Tibial artery (tissue), 4 donors: ENCODE measurements at regions not wholly inside any gene's neighbourhood (a gene's known extent, or its start where the extent isn't known, plus 50 kb on each side); places are given as distances from the start of the nearest gene placed in this dataset.
"Not testable (repeated sequence)": the region's sequence is repeated elsewhere in the genome, so short reads cannot be mapped to it uniquely, and the experiment has no call there.

Experiments
- DNase-seq, 2 donors: peaks; one replicate each; pipeline ENCODE4 v3.0.0-alpha.2; 2019
- H3K27ac ChIP-seq, 2 donors: fragments of 200-600 bp; sonication (generic) in 1 of 2; 1 replicate in 1 of 2; 2 replicates in 1 of 2; pipeline ENCODE4 v1.5.1; 2018 to 2019; ENCODE audit warnings: mild to moderate bottlenecking in 1 of 2
- H3K27me3 ChIP-seq, 2 donors: fragments of 200-600 bp; sonication (generic) in 1 of 2; one replicate each; pipeline versions ENCODE4 v1.5.1 to v1.6.0; 2016 to 2019
- H3K36me3 ChIP-seq, 3 donors: fragments of 200-600 bp; sonication (generic) in 2 of 3; one replicate each; pipeline ENCODE4 v1.5.1; 2016 to 2019; ENCODE audit warnings: mild to moderate bottlenecking in 2 of 3
- H3K4me1 ChIP-seq, 4 donors: fragments of 200-600 bp; sonication (generic) in 2 of 4; 1 replicate in 3 of 4; 2 replicates in 1 of 4; pipeline ENCODE4 v1.5.1; 2016 to 2019
- H3K4me3 ChIP-seq, 2 donors: fragments of 200-600 bp; sonication (generic) in 1 of 2; 1 replicate in 1 of 2; 2 replicates in 1 of 2; pipeline ENCODE4 v1.5.1; 2018 to 2019; ENCODE audit warnings: mild to moderate bottlenecking in 2 of 2
- H3K9me3 ChIP-seq, 3 donors: fragments of 200-600 bp; sonication (generic) in 1 of 3; one replicate each; pipeline ENCODE4 v1.5.1; 2016 to 2019
- CTCF ChIP-seq, 2 experiments: fragments of 200-600 bp in 1 of 2; fragments of 450-650 bp in 1 of 2; IDR thresholded peaks; one replicate each; pipeline ENCODE4 v1.5.1; 2017 to 2019; ENCODE audit warnings: antibody characterized with exemption in 2 of 2, mild to moderate bottlenecking in 1 of 2, moderate library complexity in 1 of 2
- intact Hi-C: fragments of 100-400 bp; cut with DNase I; formaldehyde crosslinking; loops from one replicate; pipeline ENCODE4 v1.15.0; 2023; ENCODE audit warnings: low total_unique reads

GRCh38 chr14:38930022-38930421, 173.0 kb downstream of the SEC23A start:
- intact Hi-C loops = no loop called here

GRCh38 chr14:38929416-38929815, 173.6 kb downstream of the SEC23A start:
- no peak for DNase-seq

More at GRCh38 chr14:38930022-38930421, 173.0 kb downstream of the SEC23A start:
- Histone ChIP-seq H3K27me3 (no peaks in the 10 kb centered on the region), H3K36me3 (no peaks in the 10 kb centered on the region), H3K4me3 (no peak overlapping the region), H3K27ac (no peak overlapping the region), H3K4me1 (no peaks in the 10 kb centered on the region), H3K9me3 (no peaks in the 10 kb centered on the region)
- DNase-seq = no peak
- no peak for TF ChIP-seq CTCF (IDR thresholded peaks at IDR 0.05)

GRCh38 chr14:38921893-38922292, 181.1 kb downstream of the SEC23A start:
- H3K36me3 ChIP-seq, H3K27ac ChIP-seq, DNase-seq, H3K9me3 ChIP-seq, H3K27me3 ChIP-seq, H3K4me1 ChIP-seq, intact Hi-C loops, H3K4me3 ChIP-seq: not testable (repeated sequence)

More at GRCh38 chr14:38929416-38929815, 173.6 kb downstream of the SEC23A start:
- H3K9me3 ChIP-seq = no peaks in the 10 kb centered on the region
- no peaks in the 10 kb centered on the region for H3K36me3 ChIP-seq
- no peak overlapping the region for H3K27ac ChIP-seq
- H3K27me3 ChIP-seq = no peaks in the 10 kb centered on the region
- H3K4me1 ChIP-seq = no peaks in the 10 kb centered on the region
- no peak overlapping the region for H3K4me3 ChIP-seq
- TF ChIP-seq CTCF (IDR thresholded peaks at IDR 0.05) = no peak
- intact Hi-C loops = no loop called here

- intact Hi-C loops = no loop called here
- H3K4me3 ChIP-seq = no peak overlapping the region
- H3K4me1 ChIP-seq = no peaks in the 10 kb centered on the region
- DNase-seq = no peak
- H3K27me3 ChIP-seq = no peaks in the 10 kb centered on the region
- H3K9me3 ChIP-seq = peaks cover 0 to 6% (median 5%) of the 10 kb centered on the region in 3 donors
- no peak for TF ChIP-seq CTCF (IDR thresholded peaks at IDR 0.05)
- no peak overlapping the region for H3K27ac ChIP-seq
- H3K36me3 ChIP-seq = no peaks in the 10 kb centered on the region
These were observed 187.9 kb downstream of the SEC23A start for GRCh38 chr14:38915125-38915524.

GRCh38 chr14:38910092-38910491, 192.9 kb downstream of the SEC23A start:
- no peak overlapping the region for H3K27ac ChIP-seq
- no peaks in the 10 kb centered on the region for H3K4me1 ChIP-seq
- no peaks in the 10 kb centered on the region for H3K36me3 ChIP-seq
- no peaks in the 10 kb centered on the region for H3K27me3 ChIP-seq
- intact Hi-C loops = no loop called here
- no peak for TF ChIP-seq CTCF (IDR thresholded peaks at IDR 0.05)
- no peak overlapping the region for H3K4me3 ChIP-seq
- H3K9me3 ChIP-seq = no peaks in the 10 kb centered on the region
- no peak for DNase-seq

GRCh38 chr14:38904959-38905358, 198.1 kb downstream of the SEC23A start:
- Histone ChIP-seq H3K9me3 (no peaks in the 10 kb centered on the region), H3K36me3 (no peaks in the 10 kb centered on the region), H3K4me3 (no peak overlapping the region), H3K27me3 (no peaks in the 10 kb centered on the region), H3K27ac (no peak overlapping the region), H3K4me1 (no peaks in the 10 kb centered on the region)
- TF ChIP-seq CTCF (IDR thresholded peaks at IDR 0.05) = no peak
- DNase-seq = no peak
- intact Hi-C loops = no loop called here
